ENCODE measurements at regions not wholly inside any gene's neighbourhood (a gene's known extent, or its start where the extent isn't known, plus 50 kb on each side); places are given as distances from the start of the nearest gene placed in this dataset.
A peak's percentile ranks its signal among the peaks of the same experiment; 100 is the strongest.

GRCh38 chr5:31048282-31049270, 144.9 kb upstream of the CDH6 start:
- TF ChIP-seq CTCF (IDR thresholded peaks at IDR 0.05; ENCODE audit: control insufficient read depth, insufficient read depth, low read depth, low read length, missing control alignments): no peak
- H3K4me3 ChIP-seq (ENCODE audit: control insufficient read depth, low read depth, low read length): no peak overlapping the region
- DNase-seq (ENCODE audit: low read depth): no peak

- H3K4me3 ChIP-seq (ENCODE audit: control insufficient read depth, low read depth, low read length): no peak overlapping the region
- no peak for DNase-seq (ENCODE audit: low read depth)
These were observed 145.9 kb upstream of the CDH6 start for GRCh38 chr5:31047621-31048020.

GRCh38 chr5:31047007-31047406, 146.5 kb upstream of the CDH6 start:
- TF ChIP-seq CTCF (IDR thresholded peaks at IDR 0.05; ENCODE audit: control insufficient read depth, insufficient read depth, low read depth, low read length, missing control alignments): no peak
- no peak for DNase-seq (ENCODE audit: low read depth)
- no peak overlapping the region for H3K4me3 ChIP-seq (ENCODE audit: control insufficient read depth, low read depth, low read length)

More at GRCh38 chr5:31047621-31048020, 145.9 kb upstream of the CDH6 start:
- no peak for TF ChIP-seq CTCF (IDR thresholded peaks at IDR 0.05; ENCODE audit: control insufficient read depth, insufficient read depth, low read depth, low read length, missing control alignments)

- peak; percentile 4 for DNase-seq (ENCODE audit: low read depth)
- no peak for TF ChIP-seq CTCF (IDR thresholded peaks at IDR 0.05; ENCODE audit: control insufficient read depth, insufficient read depth, low read depth, low read length, missing control alignments)
- no peak overlapping the region for H3K4me3 ChIP-seq (ENCODE audit: control insufficient read depth, low read depth, low read length)
These were observed 157.1 kb upstream of the CDH6 start for GRCh38 chr5:31036411-31036810.

GRCh38 chr5:31033295-31033694, 160.2 kb upstream of the CDH6 start:
- no peak overlapping the region for H3K4me3 ChIP-seq (ENCODE audit: control insufficient read depth, low read depth, low read length)
- no peak for DNase-seq (ENCODE audit: low read depth)
- no peak for TF ChIP-seq CTCF (IDR thresholded peaks at IDR 0.05; ENCODE audit: control insufficient read depth, insufficient read depth, low read depth, low read length, missing control alignments)

- no peak for TF ChIP-seq CTCF (IDR thresholded peaks at IDR 0.05; ENCODE audit: control insufficient read depth, insufficient read depth, low read depth, low read length, missing control alignments)
- no peak overlapping the region for H3K4me3 ChIP-seq (ENCODE audit: control insufficient read depth, low read depth, low read length)
- DNase-seq (ENCODE audit: low read depth): no peak
These were observed 163.6 kb upstream of the CDH6 start for GRCh38 chr5:31029925-31030324.

Measured in AG09309 (cell line).